ENCODE measurements at regions not wholly inside any gene's neighbourhood (a gene's known extent, or its start where the extent isn't known, plus 50 kb on each side); places are given as distances from the start of the nearest gene placed in this dataset.

- no peaks in the 10 kb centered on the region for H3K4me1 ChIP-seq
- no peak overlapping the region for H3K9ac ChIP-seq
- no peaks in the 10 kb centered on the region for H3K27me3 ChIP-seq (ENCODE audit: control insufficient read depth, insufficient read depth, low read length)
- H3K36me3 ChIP-seq (ENCODE audit: control insufficient read depth, insufficient read depth, low read length), result no peaks in the 10 kb centered on the region
- H2AFZ ChIP-seq, result no peak overlapping the region
- H3K79me2 ChIP-seq, result no peaks in the 10 kb centered on the region
- H3K4me2 ChIP-seq (ENCODE audit: low read length), result no peak overlapping the region
- no peaks in the 10 kb centered on the region for H3K9me3 ChIP-seq (ENCODE audit: control insufficient read depth, low read length)
- H3K4me3 ChIP-seq (ENCODE audit: low read depth, low read length), result no peak overlapping the region
- no peak for TF ChIP-seq CTCF (IDR thresholded peaks at IDR 0.05)
- H3K27ac ChIP-seq, result no peak overlapping the region
Observed at GRCh38 chr2:217462121-217462520, 540.7 kb downstream of the TNS1 start.

GRCh38 chr2:217461674-217462073, 541.1 kb downstream of the TNS1 start:
- no peak overlapping the region for H3K4me3 ChIP-seq (ENCODE audit: low read depth, low read length)
- TF ChIP-seq CTCF (IDR thresholded peaks at IDR 0.05), result no peak
- H3K9ac ChIP-seq, result no peak overlapping the region
- H3K79me2 ChIP-seq, result no peaks in the 10 kb centered on the region
- no peak overlapping the region for H2AFZ ChIP-seq
- H3K36me3 ChIP-seq (ENCODE audit: control insufficient read depth, insufficient read depth, low read length), result no peaks in the 10 kb centered on the region
- no peaks in the 10 kb centered on the region for H3K9me3 ChIP-seq (ENCODE audit: control insufficient read depth, low read length)
- H3K4me1 ChIP-seq, result no peaks in the 10 kb centered on the region
- no peaks in the 10 kb centered on the region for H3K27me3 ChIP-seq (ENCODE audit: control insufficient read depth, insufficient read depth, low read length)
- no peak overlapping the region for H3K27ac ChIP-seq
- H3K4me2 ChIP-seq (ENCODE audit: low read length), result no peak overlapping the region

- Histone ChIP-seq H3K27ac (no peak overlapping the region), H3K9me3 (ENCODE audit: control insufficient read depth, low read length) (no peaks in the 10 kb centered on the region), H3K4me3 (ENCODE audit: low read depth, low read length) (no peak overlapping the region), H3K9ac (no peak overlapping the region), H3K36me3 (ENCODE audit: control insufficient read depth, insufficient read depth, low read length) (no peaks in the 10 kb centered on the region), H3K79me2 (no peaks in the 10 kb centered on the region), H3K4me1 (no peaks in the 10 kb centered on the region), H3K4me2 (ENCODE audit: low read length) (no peak overlapping the region), H2AFZ (no peak overlapping the region), H3K27me3 (ENCODE audit: control insufficient read depth, insufficient read depth, low read length) (no peaks in the 10 kb centered on the region)
- no peak for TF ChIP-seq CTCF (IDR thresholded peaks at IDR 0.05)
Observed at GRCh38 chr2:217459680-217460405, 543.0 kb downstream of the TNS1 start.

GRCh38 chr2:217459016-217459415, 543.8 kb downstream of the TNS1 start:
- Histone ChIP-seq H3K36me3 (ENCODE audit: control insufficient read depth, insufficient read depth, low read length) (no peaks in the 10 kb centered on the region), H3K4me2 (ENCODE audit: low read length) (no peak overlapping the region), H3K4me1 (no peaks in the 10 kb centered on the region), H3K79me2 (no peaks in the 10 kb centered on the region), H3K9me3 (ENCODE audit: control insufficient read depth, low read length) (no peaks in the 10 kb centered on the region), H3K27me3 (ENCODE audit: control insufficient read depth, insufficient read depth, low read length) (no peaks in the 10 kb centered on the region), H3K9ac (no peak overlapping the region), H3K4me3 (ENCODE audit: low read depth, low read length) (no peak overlapping the region), H2AFZ (no peak overlapping the region), H3K27ac (no peak overlapping the region)
- TF ChIP-seq CTCF (IDR thresholded peaks at IDR 0.05), result no peak

- Histone ChIP-seq H3K27me3 (ENCODE audit: control insufficient read depth, insufficient read depth, low read length) (no peaks in the 10 kb centered on the region), H2AFZ (no peak overlapping the region), H3K9me3 (ENCODE audit: control insufficient read depth, low read length) (no peaks in the 10 kb centered on the region), H3K27ac (no peak overlapping the region), H3K4me1 (peaks cover 5% of the 10 kb centered on the region), H3K4me2 (ENCODE audit: low read length) (no peak overlapping the region), H3K4me3 (ENCODE audit: low read depth, low read length) (no peak overlapping the region), H3K36me3 (ENCODE audit: control insufficient read depth, insufficient read depth, low read length) (no peaks in the 10 kb centered on the region), H3K79me2 (no peaks in the 10 kb centered on the region), H3K9ac (no peak overlapping the region)
- no peak for TF ChIP-seq CTCF (IDR thresholded peaks at IDR 0.05)
Observed at GRCh38 chr2:217456016-217456415, 546.8 kb downstream of the TNS1 start.
